T-helper 2 cell (primary cell): ENCODE measurements at regions not wholly inside any gene's neighbourhood (a gene's known extent, or its start where the extent isn't known, plus 50 kb on each side); places are given as distances from the start of the nearest gene placed in this dataset.
"Not testable (repeated sequence)": the region's sequence is repeated elsewhere in the genome, so short reads cannot be mapped to it uniquely, and the experiment has no call there.

Experiments used
- DNase-seq, 5 experiments: peaks; one replicate each; pipeline versions ENCODE4 v3.0.0 to v3.0.0-alpha.2; 2012 to 2022

DNA sequence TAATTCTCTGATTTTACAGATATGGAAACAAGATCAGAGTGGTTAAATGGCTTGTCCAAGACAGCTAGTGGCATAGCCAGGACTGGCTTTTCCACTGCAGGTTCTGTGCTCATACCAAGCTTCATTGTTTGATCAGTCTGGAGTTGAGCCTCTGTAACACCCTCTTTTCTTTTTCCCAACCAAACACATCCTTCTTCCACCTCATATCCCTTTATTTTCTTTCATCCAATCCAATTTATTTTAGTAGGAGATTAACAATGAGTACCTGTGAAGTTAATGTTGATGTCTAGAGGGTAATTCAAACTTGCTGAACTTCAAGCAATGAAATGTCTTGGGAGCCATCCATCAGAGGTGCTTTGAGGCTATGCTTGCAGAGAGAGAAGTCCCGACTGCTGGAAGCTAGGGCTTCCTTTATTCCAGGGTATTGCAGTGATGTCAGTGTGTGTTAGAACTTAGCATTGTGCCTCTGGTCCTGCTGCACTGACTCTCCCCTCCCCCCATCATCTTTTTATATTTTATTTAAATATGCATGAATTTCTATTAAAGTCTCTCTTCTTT, 452.1 kb upstream of the PDE3A start:
- DNase-seq, result no peak

DNA sequence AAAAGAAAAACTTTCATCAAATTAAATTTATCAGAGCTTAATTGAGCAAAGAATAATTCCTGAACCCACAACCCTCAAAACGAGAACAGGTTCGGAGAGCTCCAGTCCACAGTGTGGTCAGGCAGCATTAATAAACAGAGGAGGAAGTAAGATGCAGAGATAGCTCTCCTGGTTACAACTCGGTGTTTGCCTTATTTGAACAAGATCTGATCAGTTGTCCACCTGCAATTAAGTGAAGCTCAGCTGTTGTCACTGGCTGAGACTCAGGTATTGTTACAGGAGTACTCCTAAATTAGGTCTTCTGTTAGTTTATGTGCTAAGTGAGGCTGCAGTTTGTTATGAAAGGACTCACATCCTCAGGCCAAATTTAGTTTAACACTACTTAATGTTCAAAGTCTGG, 451.4 kb upstream of the PDE3A start:
- DNase-seq, result no peak

GRCh38 chr12:19921716-19922115, 446.6 kb upstream of the PDE3A start:
- not testable (repeated sequence) for DNase-seq

- DNase-seq, result no peak
Measured at GRCh38 chr12:19922717-19923116, 445.6 kb upstream of the PDE3A start.

DNA sequence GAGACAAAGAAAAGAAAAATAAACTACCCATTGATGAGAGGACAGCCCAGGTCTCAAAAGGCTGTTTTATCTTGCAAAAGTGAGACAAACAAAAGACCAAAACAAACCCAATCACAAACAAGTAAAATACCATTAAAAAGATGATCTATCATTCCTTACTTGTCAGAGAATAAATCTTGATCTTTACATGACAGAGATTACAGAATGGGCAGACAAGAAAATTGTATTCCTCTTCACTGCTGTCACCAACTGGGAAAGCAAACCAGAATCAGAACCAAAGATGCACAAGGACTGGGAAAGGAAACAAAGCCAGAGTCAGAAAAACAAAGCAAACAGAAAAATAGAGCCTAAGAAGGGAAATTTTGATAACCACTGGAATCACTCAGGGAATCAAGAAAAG, 444.0 kb upstream of the PDE3A start:
- no peak for DNase-seq

DNA sequence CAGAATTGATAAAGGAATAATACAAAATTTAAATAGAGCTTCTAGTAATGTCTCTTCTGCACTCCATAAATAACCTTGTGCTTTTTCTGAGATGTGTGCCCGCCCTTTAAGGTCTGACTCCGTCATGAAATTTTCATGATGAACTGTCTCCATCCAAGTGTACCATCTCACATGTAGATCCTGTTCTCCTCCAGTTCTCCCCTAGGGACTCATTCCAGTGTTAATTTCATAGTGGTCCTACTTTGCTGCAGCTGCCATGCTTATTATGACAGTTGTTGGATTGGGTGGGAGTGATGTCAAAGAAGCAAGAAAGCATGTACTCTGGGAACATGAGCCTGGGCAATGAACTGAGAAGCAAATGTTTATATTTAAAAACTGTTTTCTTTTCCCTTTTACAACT, 442.5 kb upstream of the PDE3A start:
- DNase-seq, result no peak

- DNase-seq, result no peak
Measured at GRCh38 chr12:19926266-19926665, 442.1 kb upstream of the PDE3A start.

DNA sequence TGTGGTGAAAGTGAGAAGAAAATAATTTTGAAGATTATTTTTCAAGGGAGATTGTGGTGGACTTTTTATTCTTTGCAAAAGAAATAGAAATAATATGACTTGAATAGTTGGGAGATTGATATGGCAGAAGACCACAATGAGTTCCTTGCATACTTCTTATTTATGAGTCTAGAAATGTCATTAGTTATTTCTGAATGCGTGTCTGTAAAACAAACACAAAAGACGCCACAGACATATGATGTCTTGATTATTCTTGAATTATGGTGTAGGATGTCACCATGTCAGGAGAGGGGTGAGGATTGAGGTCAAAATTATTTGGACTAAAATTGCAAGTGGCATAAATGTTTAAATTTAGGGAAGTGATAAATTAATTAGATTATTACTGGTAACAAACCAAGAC, 440.7 kb upstream of the PDE3A start:
- no peak for DNase-seq

DNA sequence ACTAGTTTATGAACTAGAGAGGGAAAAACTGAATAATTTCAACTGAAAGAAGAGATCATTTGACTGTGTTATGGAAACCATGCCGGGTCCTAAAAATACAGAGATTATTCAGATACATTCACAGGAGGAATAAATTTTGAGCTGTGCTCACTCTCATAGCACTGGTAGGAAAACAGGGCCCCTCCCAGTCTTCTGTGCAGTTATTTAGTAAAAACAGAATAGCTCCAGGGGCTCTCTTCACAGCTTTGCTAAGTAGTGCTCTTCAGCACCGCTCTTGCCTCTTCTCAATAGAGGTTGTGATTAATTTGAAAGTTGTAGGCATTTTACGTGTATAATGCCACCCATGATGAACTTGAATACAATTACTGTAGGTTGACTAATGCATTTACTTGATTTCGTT, 435.9 kb upstream of the PDE3A start:
- DNase-seq, result no peak

GRCh38 chr12:19933924-19934323, 434.4 kb upstream of the PDE3A start:
- DNase-seq, result peak in 1 of 5 experiments; percentile 12

DNA sequence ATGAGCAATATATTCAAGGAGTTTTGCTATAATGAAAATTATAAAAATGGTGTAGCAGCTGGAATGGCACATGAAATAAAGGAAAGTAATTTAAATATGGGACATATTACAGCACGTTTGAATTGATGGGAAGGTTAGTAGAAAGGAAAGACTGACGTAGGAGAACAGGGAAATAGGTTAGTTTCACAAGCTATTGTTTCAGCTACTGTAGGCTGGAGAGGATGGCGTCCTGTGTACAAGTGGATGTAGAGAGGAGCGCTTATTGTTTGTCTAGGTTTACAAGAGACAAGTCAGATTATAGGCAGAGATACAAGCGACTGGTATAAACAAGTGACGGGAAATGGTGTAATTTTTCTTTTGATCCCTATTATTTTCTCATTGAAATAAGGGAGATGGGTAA, 431.2 kb upstream of the PDE3A start:
- DNase-seq, result no peak

DNA sequence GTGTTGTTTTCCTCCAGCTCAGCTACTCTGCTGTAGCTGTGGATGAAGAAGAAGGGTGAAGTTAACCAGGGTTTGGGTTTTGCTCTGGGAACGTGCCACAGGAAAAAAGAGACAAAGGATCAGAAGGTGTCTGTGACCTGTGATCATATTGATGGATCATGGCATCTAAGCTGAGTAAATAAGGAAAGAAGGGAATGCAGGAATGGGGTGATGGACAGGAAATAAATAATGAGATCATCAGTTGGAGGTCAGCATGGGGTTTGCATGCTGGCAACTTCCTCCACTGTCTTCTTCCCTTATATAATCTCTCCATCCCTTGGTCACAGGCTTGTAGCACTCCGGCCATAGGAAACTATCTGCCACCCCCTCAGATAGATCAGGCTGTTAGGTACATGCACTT, 430.3 kb upstream of the PDE3A start:
- no peak for DNase-seq

DNA sequence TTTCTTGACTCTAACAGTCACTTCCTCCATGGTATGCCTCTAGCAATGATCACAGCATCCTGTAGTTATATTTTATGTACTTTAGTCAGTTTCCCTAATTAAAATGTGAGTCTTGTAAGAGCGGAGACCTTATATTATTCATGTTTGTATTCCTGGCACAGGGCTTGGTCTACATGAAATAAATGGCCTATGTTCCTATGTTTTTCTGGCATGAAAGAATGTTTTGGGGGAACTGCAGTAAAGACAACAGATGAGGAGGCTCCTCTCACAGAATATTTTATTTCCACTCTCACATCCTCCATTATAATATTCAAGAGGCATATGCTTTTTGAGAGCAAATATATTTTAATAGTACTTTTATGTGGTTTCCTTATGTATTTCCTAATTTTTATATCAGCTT, 429.8 kb upstream of the PDE3A start:
- DNase-seq, result no peak

DNA sequence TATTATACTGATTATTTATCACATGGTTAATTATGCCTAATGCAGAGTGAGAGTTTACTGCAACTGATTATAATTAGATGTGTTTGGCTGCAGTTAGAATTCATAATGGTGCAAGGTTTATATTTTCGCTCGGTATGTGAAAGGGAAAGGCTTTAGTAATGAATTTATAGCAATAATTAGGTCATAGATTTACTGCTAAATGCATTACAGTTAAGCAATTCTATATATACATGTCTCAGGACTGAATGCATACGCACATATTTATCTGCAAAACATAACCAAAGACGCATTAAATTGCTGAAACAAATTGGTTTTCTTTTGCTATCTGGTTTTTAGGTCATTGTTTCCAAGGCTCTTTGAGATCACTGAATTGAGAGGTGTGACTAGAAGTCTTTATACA, 428.1 kb upstream of the PDE3A start:
- no peak for DNase-seq

DNA sequence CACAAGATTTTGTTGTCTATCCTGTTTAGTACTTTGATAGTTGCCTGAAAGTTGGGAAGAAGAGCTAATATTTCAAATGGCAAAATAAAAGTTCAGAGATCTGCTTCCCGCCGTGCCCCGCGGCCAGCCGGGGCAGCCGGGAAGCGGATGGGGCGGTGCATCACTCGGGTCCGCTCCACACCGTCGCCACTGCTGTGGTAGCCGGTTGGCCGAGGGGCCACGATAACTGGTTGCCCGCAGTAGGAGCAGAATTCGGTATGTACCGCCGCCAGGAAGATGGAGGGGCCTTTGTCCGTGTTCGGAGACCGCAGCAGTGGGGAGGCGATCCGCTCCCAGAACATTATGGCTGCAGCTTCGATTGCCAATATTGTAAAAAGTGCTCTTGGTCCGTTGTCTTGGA, 427.2 kb upstream of the PDE3A start:
- DNase-seq, result no peak

DNA sequence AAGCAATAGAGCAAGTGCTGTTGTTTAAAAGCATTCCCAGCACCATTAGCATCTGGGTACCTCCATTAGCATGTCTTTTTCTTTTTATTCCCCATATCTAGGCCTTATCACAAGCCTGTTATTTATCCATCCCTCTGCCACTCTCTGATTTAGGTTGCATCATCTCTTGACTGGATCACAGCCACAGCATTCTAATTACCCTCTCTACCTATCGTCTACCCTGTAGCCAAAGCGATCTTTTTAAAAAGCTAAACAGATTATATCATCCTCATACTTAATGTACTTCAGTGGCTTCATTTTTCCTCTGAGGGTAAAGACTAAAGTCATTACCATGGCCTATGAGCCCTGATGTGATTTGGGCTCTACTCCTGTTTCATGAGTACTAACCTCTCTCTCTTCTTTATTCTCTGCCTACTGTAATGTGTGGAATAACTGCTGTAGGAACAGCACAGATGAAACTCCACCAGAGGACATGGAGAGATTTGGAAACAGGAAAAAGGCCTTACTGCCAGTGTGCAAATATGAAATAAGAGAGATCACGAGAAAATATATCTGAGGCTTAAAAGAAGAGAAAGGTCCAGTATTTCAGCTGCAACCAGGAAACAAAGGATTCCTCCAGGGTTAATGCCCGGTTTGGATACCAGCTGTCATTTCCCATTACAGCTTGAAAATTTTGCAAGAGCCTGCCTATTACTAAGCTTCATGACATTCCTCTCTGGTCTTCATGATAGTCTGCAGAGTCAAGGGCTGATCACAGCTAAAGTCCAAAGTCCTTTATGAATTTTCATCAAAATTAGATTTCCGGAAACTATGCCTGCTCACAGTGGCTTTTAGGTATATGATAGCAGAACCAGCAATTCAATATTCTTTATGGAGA, 422.5 kb upstream of the PDE3A start:
- no peak for DNase-seq

DNA sequence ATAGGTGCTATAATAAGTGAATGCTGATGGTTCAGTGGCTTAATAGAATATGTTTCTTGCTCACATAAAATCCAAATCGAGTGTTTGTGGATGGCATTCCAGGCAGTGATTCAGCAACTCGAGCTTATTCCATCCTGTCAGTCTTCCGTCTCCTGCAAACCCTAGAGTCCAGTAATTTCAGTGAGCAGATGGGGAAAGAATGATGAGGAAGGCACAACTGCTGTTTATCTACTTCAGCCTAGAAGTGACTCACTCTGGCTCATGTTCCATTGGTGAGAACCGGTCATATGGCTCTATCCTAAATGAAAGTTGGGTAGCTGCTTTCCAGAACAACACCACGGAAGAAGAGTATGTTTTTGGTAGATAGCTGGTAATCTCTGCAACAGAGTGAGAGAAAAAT, 421.8 kb upstream of the PDE3A start:
- DNase-seq, result no peak

GRCh38 chr12:19947344-19947743, 421.0 kb upstream of the PDE3A start:
- DNase-seq, result no peak

DNA sequence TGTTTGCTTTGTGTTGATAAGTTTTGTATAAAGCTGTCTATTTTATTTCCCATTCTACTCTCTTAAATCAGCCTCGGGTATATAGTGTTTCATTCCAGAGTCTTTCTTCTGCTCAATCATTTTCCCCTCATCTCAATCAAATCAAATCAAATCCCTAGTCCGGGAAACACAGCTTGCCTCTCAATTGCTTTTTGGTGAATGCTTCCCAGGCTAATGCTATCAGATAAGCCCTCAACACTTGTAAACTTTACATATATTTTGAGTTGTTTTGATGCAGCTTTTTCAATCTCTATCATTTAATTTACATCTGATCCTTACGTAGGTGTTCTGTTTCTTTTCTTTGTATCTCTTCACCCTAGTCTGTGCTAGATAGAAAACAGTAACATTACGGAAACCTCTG, 416.7 kb upstream of the PDE3A start:
- no peak for DNase-seq

- DNase-seq, result no peak
Measured at GRCh38 chr12:19953734-19954133, 414.6 kb upstream of the PDE3A start.

DNA sequence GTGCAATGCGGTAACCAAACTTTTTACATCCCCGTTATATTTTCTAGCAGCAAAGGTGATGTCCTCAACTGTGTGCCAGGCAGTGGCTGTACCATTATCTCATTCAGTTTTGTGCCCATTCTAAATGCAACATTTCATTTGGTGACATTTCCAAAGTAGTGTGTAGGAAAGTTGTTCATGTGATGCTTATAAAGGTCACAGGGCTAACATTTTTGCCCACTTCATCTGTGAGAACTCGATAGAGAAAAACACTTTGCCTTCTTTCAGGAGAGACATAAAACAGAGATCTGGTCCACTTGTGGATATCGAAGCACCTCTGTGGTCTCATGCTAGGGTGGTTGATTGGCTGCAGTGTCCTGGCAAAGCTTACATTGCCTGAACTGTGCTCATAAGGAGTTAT, 414.2 kb upstream of the PDE3A start:
- no peak for DNase-seq

DNA sequence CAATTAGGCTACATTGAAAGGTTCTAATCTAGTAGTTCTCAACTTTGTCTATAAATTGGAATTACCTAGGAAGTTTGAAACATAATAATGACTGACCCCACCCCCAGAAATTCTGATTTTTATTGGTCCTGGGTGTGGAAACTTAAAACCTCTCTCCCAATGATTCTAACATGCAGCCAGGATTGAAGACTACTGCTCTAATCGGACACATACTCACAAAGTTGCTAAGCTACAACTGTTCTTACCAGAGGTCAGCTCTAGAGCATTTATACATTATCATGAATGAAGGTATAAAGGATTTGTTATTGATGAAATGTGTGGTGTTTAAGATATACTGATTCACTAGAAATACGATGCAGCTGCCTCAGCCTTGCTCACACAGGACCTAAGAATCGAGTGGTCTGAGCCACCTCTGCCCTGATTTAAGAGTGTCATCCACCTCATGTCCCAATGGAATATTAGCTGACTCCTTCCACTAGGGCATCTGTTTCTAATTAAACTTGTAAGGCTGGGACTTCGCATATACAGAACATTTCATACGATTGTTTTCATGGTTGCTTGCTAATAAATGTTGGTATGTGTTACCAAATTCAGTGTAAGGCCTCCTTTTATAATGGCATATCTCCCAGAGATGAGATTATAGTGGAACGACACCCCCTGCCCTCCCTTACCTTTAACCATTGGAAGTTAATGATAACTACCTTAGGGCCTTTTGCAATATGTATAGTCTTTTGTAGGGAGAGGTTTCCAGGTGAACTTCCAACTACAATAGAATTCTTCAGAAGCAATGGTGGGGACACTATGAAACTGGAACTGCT, 410.8 kb upstream of the PDE3A start:
- no peak for DNase-seq

- no peak for DNase-seq
Measured at GRCh38 chr12:19958389-19958788, 409.9 kb upstream of the PDE3A start.

DNA sequence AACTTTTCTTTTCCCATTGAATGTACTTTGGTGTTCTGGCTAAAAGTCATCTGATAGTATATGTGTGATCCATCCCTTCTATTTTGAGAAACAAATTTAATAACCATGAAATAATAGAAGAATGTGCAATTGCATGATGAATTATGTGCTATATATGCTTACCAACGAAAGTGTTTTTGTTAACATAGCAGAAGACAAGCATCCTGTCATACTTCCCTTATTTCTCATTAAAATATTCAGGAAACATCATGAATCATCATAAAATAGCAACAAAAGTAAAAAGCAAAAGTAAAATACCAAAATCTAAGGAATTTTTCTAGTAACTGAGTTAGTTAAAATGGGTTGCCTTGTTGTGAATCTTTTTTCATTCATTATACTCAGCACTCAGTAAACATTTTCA, 409.0 kb upstream of the PDE3A start:
- no peak for DNase-seq
